Stimulated activated CD4-positive, alpha-beta T cell treated with anti-CD3 and anti-CD28 coated beads, Interleukin-2, amount 100 ng/mL, for 4 hours (primary cell): ENCODE measurements at regions not wholly inside any gene's neighbourhood (a gene's known extent, or its start where the extent isn't known, plus 50 kb on each side); places are given as distances from the start of the nearest gene placed in this dataset.
"Not testable (repeated sequence)": the region's sequence is repeated elsewhere in the genome, so short reads cannot be mapped to it uniquely, and the experiment has no call there.

ENCODE experiments used
- DNase-seq: peaks from one replicate; pipeline ENCODE4 v3.0.0-alpha.2; 2020; ENCODE audit warnings: low read depth

DNA sequence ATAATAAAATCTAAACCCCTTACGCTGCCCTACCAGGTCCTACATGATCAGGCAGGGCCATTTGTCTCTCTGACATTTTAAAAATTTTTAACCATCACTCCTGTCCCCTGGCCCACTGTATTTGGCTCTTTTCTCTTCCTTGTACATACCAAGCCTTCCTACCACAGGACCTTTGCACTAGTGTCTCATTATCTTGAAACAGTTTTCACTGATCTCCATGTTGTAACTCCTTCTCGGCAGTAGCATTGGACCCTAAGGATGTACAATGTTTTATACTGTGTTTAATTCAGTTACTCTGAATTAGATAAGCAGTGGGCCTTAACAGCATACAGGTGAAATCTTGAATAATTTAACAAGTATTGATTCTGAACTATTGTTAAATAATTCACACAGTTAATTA lies 330.7 kb downstream of the UTRN start:
- DNase-seq: no peak

DNA sequence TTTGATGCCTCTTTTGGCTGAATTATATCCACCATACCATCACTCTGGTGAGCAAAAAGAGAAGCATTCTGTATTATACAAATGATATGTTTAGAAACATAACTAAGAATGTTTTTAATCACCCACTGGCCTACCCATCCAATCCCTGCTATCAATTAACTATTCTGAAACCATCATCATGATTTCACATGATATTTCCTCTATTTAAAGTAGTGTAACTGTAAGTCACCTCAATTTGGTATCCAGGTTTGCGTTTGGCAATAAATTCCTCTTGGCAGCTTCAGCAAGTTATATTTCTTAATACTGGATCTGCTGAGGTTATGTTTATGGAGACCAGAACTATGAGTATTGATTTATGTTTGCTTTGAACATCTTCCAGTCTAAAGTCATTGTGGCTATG lies 332.1 kb downstream of the UTRN start:
- DNase-seq: no peak

DNA sequence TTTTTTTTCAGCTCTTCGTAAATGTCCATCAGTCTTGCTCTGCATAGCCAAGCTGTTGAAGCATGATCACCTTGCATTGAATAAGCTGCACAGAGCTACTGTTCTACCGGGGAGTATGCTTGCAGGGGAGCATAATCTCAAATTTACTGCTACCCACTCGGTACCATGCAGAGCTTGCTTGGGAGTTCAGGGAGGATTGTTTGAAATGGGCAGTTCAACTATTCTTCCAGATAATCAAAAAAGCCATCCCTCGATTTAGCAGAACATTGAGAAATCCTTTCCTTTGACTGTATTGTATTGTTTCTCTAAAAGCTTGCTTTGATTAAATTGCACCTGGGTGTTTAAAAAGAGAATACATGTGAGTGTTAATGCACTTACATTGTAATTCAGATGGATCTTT lies 332.6 kb downstream of the UTRN start:
- no peak for DNase-seq

DNA sequence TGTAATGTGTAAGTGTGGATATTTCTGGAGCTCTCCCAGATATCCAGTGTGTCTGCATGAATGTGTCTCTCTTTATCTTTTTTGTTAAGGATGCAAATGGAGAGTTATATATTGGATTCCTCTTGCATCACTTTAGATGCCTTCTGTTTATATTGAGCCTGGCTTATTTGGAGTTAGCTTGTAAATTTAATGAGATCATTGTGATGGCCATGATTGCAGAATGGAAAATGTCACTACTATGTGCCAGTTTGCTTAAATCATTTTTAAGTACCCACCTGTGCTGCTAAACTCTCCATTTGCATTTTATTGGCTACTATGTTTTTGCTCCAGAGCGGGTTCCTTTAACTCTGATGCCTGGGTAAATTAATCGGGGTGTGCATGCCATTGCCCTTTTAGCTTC lies 334.8 kb downstream of the UTRN start:
- no peak for DNase-seq

DNA sequence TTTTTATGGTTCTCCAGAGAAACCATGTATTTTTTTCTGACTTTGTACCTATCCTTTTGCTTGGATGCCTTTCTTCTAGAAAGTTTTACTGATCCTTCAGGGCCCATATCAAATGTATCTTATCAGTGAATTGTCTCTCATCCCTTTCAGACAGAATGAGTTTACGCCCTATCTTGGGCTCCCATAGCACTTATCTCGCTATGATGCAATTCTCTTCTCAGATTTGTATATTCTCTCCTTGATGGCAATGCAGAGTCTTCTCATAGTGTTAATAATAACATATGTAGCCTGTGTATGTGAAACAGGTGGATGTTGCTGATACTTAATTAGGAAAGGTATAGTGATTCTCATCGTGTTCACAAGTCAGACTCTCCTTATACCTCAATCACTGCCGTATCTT lies 336.2 kb downstream of the UTRN start:
- DNase-seq: no peak

DNA sequence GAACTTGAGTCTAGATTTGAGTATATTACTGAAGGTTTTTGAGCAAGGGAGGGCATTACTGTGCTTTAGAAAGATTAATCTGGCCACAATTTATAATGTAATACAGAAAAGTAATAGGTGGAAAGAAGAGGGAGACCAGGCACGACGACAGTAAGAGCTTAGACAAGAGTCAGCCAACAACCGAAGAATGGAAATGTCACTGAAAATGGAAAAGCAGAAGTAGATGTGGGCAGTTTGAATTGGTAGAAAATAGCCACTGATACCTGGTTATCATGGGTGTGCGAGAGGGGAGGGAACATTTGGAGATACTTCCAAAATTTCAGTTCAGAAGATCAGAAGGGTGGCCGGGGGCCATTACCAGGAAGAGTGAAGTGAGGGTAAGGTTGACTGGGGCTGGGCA lies 339.1 kb downstream of the UTRN start:
- no peak for DNase-seq

DNA sequence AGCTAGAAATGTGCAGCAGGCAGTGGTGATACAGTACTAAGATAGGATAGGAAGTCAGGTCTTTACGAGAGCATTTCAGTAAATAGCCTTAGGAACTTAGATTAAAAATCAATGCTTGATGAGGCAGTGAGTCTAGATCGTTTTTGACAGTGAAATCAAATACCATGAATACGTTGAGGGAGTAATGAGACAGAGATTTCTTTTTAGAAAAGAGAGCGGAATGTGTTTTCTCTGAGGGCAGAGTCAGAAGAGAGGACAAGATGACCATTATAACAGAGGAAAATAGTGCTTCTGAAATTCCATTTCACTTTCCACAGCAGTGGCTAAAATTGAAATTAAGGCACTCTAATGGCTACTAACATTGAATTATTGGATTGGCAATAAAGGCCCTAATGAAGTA lies 339.6 kb downstream of the UTRN start:
- DNase-seq: no peak

DNA sequence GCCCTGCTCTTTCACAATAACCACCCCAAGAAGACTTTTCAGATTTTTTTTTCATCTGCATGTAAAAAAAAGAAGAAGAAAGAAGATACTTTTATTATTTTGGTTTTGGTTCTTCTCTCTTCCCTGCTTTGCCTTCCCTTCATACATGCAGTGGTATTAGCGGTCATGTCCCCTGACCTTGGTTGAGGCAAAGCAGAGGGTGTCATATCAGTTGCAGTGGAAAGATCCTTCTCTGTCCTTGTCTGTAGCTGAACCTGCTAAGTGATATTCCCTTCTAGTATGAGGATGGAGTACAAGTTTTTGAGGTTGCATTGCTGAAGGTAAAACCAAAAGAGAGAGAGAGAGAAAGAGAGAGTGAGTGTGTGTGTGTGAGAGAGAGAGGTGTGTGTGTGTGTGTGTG lies 345.7 kb downstream of the UTRN start:
- DNase-seq: no peak

DNA sequence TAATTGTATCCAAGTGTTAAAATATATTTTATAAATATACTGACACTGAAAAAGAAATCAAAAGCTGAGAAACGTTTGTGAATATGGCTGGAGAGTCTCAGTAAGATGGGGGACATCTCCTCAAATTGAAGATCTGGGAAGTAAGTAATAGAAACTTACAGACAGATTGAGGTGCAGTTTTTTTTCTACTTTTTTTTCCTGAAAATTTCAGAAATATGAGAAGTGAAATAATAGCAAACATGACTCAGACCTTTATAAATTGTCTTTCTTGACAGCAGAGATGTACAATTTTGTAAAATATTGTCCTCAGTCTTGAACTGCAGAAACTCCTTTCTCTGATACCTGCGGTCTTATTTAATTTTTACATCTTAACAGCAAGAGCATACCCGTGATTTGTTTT lies 347.1 kb downstream of the UTRN start:
- no peak for DNase-seq

DNA sequence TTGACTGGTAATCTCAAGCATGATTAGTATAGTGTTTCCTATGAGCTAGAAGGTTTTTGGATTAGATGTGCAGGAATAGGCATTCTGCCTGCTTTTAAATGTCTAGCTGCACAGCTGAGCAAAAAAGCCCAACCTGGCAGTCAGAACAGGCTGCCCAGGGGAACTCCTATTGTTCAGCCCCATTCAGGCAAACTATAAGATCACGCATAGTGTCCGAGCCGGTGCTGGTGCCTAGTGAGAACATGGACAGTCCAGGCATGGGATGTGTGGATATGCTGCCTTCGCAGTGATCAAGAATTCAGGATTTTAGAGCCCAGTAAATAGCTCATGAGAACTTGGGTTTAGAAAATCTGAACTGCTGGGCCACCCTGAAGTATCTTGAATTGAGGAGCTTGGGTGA lies 348.8 kb downstream of the UTRN start:
- no peak for DNase-seq

DNA sequence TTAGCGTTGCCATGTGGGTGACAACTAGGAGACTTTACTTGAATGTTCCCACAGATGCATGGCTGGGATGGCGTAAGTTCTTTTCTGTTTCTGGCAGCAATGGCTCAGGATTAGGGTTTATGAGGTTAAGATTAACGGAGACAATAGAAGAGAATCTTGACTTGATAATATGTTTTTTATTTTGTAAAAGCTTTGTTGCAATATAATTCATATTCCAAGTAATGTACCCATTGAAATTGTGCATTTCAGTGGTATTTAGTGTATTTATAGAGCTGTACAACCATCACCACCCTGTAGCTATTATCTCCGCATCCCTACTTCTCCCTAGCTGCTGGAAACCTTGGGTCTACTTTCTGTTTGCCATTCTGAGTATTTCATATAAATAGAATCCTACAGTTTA lies 349.2 kb downstream of the UTRN start:
- DNase-seq: no peak

DNA sequence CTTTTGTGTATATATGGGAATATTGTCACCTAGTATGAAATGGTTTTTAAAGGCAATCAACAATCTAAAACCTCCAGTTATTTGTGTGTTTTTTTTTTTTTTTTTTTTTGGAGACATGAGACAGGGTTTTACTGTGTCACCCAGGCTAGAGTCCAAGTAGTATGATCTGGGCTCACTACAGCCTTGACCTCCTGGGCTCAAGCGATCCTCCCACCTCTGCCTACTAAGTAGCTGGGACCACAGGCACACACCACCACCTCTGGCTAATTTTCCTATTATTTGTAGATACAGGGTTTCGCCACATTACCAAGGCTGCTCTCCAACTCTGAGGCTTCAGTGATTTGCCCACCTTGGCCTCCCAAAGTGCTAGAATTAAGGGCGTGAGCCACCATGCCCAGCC lies 349.9 kb downstream of the UTRN start:
- no peak for DNase-seq

DNA sequence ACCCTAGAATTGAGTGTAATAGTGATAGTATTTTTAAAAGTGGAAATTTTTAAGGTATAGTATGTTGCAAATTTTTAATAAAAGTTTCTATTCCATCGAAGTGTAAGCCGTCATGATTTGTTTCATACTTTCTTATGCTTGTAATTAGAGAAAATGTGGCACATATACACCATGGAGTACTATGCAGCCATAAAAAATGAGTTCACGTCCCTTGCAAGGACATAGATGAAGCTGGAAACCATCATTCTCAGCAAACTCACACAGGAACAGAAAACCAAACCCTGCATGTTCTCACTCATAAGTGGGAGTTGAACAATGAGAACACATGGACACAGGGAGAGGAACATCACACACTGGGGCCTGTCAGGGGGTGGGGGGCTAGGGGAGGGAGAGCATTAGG lies 350.9 kb downstream of the UTRN start:
- not testable (repeated sequence) for DNase-seq

DNA sequence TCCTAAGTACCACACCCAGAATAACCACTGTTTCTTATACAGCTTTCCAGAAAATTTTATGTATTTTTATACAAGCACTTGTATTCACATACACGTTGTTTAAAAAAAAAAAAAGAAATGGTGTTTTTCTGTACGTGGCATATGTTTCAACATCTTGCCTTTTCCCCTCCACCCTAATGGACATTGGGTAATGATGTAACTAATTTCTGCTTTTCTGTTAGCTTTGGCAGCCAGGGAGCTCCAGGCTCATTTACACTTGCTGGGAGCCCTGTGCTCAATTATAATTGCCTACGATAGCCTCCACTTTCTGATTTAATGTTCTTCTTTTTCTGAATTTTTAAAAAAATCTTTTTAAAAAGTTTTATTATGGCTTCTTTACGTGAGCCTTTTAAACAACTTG lies 352.4 kb downstream of the UTRN start:
- no peak for DNase-seq

DNA sequence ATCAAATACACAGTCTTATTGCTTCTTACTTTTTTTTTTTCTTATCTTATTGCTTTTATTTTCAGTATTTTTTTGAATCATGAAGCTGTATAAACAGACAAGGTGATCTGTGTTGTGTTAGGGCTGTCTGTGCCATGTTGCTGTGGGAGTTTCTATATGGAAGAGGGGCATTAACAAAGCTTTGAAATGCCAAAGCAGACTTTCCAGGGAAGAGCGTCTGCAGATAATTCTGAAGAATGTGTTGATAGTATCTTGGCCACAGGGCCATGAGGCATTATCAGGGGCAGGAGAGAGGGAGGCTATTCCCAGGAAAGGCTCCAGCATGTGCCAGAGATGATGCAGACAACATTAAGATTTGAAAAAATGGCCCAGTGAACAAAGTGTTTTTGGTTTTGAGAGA lies 354.5 kb downstream of the UTRN start:
- no peak for DNase-seq

DNA sequence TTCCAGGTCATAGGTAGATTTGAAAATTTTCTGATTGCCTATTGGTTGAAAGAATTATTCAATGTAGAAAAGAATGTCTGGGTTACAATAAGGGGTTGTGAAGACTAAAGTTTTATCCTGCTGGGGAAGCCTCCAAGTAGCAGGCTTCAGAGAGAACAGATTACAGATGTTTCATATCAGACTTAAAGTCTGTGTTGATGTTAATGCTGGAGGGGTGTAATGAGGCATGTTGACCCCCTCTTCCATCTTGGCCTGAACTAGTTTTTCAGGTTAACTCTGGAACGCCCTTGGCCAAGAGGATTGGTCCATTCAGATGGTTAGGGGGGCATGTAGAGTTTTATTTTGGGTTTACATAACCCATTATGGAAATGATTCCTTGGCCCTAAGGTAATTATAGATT lies 356.2 kb downstream of the UTRN start:
- DNase-seq: no peak

DNA sequence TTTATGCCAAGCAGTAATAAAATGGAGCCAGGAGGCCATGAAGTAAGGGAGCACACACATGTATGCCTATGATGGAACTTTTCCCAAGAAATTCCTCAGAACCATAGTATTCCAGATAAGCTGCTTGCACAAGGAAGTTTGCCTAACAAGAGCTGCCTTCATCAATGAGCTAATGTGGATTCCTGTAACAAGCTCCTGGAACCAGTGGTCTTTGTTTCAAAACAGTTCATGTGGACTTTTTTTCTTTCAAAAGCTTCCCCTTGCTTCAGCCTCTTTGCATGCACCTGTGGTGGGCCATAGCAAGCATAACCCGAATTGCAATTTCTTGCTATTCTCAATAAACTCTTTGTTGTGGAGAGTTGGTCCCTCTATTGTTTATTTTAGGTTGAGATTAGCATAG lies 359.6 kb downstream of the UTRN start:
- DNase-seq: no peak

DNA sequence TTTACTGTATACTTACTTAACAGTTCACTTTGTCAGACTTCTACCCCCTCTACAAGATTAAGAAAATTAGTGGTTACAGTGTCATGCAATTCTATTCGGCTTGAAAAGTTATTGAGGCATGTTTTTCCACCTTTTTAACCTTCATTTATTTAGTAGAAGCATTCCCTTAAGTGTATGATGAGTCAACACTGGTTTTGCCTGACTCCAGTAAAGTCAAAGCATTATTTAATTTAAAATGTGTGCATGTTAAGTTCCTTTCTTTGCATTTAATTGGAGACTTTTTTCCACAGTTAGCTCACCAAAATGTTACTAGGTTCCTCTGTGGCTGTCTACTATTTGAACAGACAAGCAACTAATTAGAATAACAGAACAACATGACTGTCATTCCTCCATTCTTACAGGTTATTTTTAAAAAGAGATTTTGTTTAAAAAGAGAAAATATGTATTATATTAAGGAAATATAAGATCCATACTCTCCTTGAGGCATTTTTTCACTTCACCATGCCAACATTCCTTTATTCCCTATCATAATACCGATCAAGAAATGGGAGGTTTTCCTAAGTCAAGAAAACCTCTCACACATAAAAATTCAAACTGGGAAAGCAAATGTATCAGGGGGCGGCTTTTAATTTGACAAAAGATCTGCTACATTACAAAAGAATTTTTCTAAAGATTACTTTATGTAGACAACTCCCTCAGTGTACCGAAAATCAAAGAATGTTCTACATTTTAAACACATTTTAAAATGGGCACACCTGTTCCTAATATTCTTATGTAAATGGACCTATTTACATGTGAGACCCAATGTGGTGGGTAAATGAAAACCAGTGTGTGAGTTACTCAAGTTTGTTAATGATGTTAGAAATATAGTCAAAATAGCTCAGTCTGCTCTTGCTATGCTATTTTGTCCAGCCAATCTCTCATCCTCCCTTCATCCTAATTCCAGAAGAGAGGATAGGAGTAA lies 361.2 kb downstream of the UTRN start:
- no peak for DNase-seq

DNA sequence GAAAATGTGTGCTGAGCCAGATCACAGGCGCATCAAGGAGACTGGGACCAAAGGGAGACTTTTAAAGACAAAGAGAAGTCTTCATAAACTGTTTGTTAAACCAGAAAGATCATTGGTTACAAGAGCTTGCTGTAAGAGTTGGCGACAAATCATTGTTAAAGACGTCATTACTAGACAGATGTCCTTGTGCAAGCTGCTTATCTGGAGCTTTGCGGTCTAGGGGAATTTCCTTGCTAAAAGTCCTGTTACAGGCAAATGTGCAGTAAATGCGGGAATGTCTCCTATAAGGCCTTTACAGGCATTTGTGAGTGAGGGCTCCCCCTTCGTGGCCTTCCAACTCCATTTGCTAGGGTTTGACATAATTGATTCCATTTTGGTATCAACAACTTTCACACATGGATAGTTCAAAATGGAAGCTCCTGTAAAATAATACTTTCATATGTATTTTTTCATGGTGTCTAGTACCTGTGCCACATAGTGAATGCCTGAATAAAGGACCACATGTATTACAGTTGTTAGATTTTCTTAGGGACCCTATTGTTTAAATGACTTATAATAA lies 362.4 kb downstream of the UTRN start:
- no peak for DNase-seq

DNA sequence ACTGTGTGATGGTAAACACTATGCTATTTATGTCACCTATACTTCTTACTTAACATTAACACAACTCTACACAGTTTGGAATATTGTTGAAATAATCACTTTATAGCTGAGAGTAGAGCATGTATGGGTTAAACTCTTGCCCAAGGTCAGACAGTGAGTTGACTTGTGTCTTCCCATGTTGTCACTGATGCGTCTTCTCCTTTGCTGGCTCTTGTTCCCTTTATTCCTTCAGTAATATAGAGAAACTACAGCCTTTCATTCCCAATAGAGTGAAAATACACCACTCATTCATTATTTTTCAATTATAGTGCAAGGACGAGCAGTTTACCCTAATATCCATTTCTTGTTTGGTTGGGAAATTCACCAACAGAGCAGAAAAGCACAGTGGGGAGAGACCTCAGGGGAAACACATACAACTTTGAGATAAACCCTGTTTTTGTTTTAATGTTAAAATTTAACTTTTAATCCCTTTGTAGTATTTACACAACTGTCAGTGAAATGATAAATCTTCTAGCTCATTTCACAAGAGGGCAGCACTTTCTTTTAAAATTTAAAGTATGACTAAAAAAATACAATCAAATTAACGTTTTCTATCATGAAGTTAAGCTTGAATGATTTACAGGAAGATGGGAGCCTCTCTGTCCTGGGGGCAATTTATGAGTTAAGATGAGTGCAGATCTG lies 363.0 kb downstream of the UTRN start:
- DNase-seq: no peak

DNA sequence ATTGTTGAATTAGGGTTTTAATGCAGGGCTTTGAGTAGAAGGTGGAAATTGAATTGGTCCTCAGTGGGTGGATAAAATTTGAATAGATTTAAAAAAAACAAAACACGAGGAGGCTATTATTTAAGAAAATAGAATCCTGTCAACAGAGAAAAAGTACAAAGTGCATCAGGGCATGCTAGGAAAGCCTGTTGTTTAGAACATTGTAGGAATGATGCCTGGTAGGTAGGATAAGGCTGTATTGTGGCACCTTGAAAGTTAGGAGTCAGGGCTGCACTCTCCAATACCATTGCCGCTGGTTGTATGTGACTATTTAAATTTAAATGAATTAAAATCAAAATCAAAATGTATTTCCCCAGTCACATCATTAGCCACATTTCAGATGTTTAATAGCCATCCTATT lies 363.9 kb downstream of the UTRN start:
- no peak for DNase-seq

DNA sequence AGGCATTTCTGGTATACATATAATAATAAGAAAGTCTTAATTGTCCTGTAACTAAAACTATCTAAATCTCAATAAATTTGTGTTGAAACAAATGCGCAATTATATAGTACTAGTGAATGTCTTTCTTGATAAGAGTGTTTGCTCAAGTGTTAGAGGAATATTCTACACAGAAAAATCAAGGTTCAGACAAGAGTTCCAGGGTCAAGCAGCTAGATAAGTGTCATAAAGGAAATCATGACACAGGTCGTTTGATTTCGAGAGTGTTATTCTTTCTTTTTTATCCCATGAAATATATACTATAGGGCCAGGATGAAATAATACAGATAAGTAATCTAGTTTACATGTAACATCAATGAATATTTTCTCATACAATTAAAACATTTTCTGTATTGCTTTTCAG lies 366.1 kb downstream of the UTRN start:
- DNase-seq: no peak

DNA sequence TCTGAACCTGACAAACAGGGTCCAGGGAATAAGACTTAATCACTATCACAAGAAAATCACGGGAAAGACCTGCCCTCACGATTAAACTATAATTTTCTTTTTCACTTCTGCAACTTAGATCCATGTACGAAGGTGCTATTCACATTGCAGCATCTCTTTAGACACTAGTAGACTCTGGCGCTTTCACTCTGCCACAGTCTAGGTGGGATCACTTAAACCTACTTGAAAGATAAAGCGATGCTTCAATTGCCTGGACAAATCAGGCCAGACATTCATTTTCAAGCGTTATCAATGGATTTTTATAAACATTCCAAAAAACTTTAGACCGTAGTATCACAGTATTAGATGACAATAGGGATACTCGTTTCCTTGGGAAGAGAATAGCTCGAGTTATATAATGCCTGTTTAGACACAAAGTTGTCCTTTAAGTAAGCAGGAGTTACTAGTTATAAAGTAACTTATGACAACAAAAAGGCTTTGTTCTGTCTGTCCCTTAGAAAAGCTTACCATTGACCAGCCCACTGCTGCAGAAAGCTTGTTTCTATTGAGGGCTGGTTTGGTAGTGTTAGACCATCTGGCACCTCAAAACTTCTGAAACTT lies 367.3 kb downstream of the UTRN start:
- no peak for DNase-seq
